GM23338 (cell line): ENCODE measurements at regions not wholly inside any gene's neighbourhood (a gene's known extent, or its start where the extent isn't known, plus 50 kb on each side); places are given as distances from the start of the nearest gene placed in this dataset.
"Not testable (repeated sequence)": the region's sequence is repeated elsewhere in the genome, so short reads cannot be mapped to it uniquely, and the experiment has no call there.

Source experiments
- CREB1 ChIP-seq: fragments of 250-450 bp; sonication (Bioruptor Pico); IDR thresholded peaks from 2 replicates; pipeline ENCODE4 v1.5.0; 2020; ENCODE audit warnings: low read depth, mild to moderate bottlenecking, moderate library complexity
- EZH2 ChIP-seq: fragments of 200-600 bp; sonication (generic); IDR thresholded peaks from one replicate; pipeline ENCODE4 v1.8.0; 2017; ENCODE audit warnings: antibody characterized with exemption, mild to moderate bottlenecking, low read depth; ENCODE audit not compliant: unreplicated experiment
- EZH2phosphoT487 ChIP-seq: fragments of 200-600 bp; sonication (generic); IDR thresholded peaks from one replicate; pipeline ENCODE4 v1.8.1; 2018; ENCODE audit warnings: antibody characterized with exemption; ENCODE audit not compliant: unreplicated experiment
- JUNB ChIP-seq: IDR thresholded peaks from one replicate; pipeline ENCODE4 v1.6.1; 2016; ENCODE audit warnings: antibody characterized with exemption; ENCODE audit not compliant: unreplicated experiment
- NANOG ChIP-seq: IDR thresholded peaks from 2 replicates; pipeline ENCODE4 v1.6.1; 2016; ENCODE audit warnings: antibody characterized with exemption, borderline replicate concordance
- POLR2AphosphoS5 ChIP-seq: IDR thresholded peaks from 2 replicates; pipeline ENCODE4 v1.6.1; 2016; ENCODE audit warnings: antibody characterized with exemption, low read depth
- STAT1 ChIP-seq: IDR thresholded peaks from one replicate; pipeline ENCODE4 v1.6.1; 2016; ENCODE audit warnings: antibody characterized with exemption; ENCODE audit not compliant: unreplicated experiment
- ZNF114 ChIP-seq: fragments of 250-450 bp; sonication (Bioruptor Pico); IDR thresholded peaks from 2 replicates; pipeline ENCODE4 v1.5.0; 2020; ENCODE audit warnings: mild to moderate bottlenecking, moderate library complexity
- TF ChIP-seq, protein P1 (sequence below), 2 experiments: fragments of 200-600 bp in 1 of 2; sonication (generic) in 1 of 2; conservative IDR thresholded peaks; 2 replicates each; pipeline versions ENCODE4 v1.5.1 to v1.6.1; 2016 to 2017; ENCODE audit warnings: antibody characterized with exemption in 2 of 2, low read depth in 2 of 2, mild to moderate bottlenecking in 2 of 2, moderate library complexity in 1 of 2
- TF ChIP-seq, protein P2 (sequence below): IDR thresholded peaks from one replicate; pipeline ENCODE4 v1.6.1; 2018; ENCODE audit warnings: antibody characterized with exemption; ENCODE audit not compliant: unreplicated experiment

DNA sequence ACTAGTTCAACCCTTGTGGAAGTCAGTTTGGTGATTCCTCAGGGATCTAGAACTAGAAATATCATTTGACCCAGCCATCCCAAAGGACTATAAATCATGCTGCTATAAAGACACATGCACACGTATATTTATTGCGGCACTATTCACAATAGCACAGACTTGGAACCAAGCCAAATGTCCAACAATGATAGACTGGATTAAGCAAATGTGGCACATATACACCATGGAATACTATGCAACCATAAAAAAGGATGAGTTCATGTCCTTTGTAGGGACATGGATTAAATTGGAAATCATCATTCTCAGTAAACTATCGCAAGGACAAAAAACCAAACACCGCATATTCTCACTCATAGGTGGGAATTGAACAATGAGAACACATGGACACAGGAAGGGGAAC lies 157.8 kb downstream of the MSN start:
- TF ChIP-seq, protein P1, sequence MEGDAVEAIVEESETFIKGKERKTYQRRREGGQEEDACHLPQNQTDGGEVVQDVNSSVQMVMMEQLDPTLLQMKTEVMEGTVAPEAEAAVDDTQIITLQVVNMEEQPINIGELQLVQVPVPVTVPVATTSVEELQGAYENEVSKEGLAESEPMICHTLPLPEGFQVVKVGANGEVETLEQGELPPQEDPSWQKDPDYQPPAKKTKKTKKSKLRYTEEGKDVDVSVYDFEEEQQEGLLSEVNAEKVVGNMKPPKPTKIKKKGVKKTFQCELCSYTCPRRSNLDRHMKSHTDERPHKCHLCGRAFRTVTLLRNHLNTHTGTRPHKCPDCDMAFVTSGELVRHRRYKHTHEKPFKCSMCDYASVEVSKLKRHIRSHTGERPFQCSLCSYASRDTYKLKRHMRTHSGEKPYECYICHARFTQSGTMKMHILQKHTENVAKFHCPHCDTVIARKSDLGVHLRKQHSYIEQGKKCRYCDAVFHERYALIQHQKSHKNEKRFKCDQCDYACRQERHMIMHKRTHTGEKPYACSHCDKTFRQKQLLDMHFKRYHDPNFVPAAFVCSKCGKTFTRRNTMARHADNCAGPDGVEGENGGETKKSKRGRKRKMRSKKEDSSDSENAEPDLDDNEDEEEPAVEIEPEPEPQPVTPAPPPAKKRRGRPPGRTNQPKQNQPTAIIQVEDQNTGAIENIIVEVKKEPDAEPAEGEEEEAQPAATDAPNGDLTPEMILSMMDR (conservative IDR thresholded peaks at IDR 0.05; ENCODE audit: low read depth in 2 of 2), result not testable (repeated sequence)
- not testable (repeated sequence) for TF ChIP-seq EZH2; POLR2AphosphoS5; CREB1 (CRISPR knock-in tag); NANOG; STAT1; EZH2phosphoT487; JUNB; ZNF114 (CRISPR knock-in tag)
- TF ChIP-seq, protein P2, sequence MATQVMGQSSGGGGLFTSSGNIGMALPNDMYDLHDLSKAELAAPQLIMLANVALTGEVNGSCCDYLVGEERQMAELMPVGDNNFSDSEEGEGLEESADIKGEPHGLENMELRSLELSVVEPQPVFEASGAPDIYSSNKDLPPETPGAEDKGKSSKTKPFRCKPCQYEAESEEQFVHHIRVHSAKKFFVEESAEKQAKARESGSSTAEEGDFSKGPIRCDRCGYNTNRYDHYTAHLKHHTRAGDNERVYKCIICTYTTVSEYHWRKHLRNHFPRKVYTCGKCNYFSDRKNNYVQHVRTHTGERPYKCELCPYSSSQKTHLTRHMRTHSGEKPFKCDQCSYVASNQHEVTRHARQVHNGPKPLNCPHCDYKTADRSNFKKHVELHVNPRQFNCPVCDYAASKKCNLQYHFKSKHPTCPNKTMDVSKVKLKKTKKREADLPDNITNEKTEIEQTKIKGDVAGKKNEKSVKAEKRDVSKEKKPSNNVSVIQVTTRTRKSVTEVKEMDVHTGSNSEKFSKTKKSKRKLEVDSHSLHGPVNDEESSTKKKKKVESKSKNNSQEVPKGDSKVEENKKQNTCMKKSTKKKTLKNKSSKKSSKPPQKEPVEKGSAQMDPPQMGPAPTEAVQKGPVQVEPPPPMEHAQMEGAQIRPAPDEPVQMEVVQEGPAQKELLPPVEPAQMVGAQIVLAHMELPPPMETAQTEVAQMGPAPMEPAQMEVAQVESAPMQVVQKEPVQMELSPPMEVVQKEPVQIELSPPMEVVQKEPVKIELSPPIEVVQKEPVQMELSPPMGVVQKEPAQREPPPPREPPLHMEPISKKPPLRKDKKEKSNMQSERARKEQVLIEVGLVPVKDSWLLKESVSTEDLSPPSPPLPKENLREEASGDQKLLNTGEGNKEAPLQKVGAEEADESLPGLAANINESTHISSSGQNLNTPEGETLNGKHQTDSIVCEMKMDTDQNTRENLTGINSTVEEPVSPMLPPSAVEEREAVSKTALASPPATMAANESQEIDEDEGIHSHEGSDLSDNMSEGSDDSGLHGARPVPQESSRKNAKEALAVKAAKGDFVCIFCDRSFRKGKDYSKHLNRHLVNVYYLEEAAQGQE, result not testable (repeated sequence)
